ENCODE measurements at regions not wholly inside any gene's neighbourhood (a gene's known extent, or its start where the extent isn't known, plus 50 kb on each side); places are given as distances from the start of the nearest gene placed in this dataset.

DNA sequence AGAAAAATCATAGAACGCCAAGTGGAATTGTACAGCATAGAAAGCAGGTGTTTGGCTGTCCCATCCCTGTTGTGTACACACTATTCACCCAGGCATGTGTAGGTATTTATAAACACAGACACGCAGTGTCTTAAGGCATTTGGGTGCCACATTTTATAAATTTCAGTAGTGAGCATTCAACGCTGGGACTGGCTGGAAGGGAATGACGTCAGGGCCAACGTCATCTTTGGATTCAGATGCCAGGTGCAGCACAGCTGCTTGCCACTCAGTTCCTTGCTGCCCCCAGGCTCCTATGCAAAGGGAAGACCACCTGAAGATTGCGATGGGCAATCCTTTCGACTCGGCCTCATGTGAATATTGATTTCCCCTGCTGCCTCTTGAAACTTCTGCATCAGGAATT, 461.7 kb upstream of the SOX11 start:
- no peak for TF ChIP-seq POLR2A (IDR thresholded peaks at IDR 0.05; ENCODE audit: low read depth)
- TF ChIP-seq, protein P1, sequence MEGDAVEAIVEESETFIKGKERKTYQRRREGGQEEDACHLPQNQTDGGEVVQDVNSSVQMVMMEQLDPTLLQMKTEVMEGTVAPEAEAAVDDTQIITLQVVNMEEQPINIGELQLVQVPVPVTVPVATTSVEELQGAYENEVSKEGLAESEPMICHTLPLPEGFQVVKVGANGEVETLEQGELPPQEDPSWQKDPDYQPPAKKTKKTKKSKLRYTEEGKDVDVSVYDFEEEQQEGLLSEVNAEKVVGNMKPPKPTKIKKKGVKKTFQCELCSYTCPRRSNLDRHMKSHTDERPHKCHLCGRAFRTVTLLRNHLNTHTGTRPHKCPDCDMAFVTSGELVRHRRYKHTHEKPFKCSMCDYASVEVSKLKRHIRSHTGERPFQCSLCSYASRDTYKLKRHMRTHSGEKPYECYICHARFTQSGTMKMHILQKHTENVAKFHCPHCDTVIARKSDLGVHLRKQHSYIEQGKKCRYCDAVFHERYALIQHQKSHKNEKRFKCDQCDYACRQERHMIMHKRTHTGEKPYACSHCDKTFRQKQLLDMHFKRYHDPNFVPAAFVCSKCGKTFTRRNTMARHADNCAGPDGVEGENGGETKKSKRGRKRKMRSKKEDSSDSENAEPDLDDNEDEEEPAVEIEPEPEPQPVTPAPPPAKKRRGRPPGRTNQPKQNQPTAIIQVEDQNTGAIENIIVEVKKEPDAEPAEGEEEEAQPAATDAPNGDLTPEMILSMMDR (IDR thresholded peaks at IDR 0.05): no peak
- TF ChIP-seq POLR2AphosphoS5 (IDR thresholded peaks at IDR 0.05): no peak
- no peak for TF ChIP-seq EP300 (IDR thresholded peaks at IDR 0.05)
